ENCODE measurements at regions not wholly inside any gene's neighbourhood (a gene's known extent, or its start where the extent isn't known, plus 50 kb on each side); places are given as distances from the start of the nearest gene placed in this dataset.

GRCh38 chr7:136502162-136502561 lies 366.3 kb upstream of the CHRM2 start:
- Histone ChIP-seq H3K36me3 (ENCODE audit: low read length) (no peaks in the 10 kb centered on the region), H3K4me3 (ENCODE audit: insufficient read depth, low read length, poor library complexity, severe bottlenecking) (no peak overlapping the region), H3K27me3 (ENCODE audit: low read length) (no peaks in the 10 kb centered on the region), H3K9me3 (ENCODE audit: insufficient read depth, low read length) (no peaks in the 10 kb centered on the region; the same call in 1 of the 2 replicates), H3K9ac (ENCODE audit: low read length) (no peak overlapping the region), H3K9me2 (replicated peaks; ENCODE audit: insufficient read depth, low read length) (no peaks in the 10 kb centered on the region), H3K27ac (ENCODE audit: low read depth, low read length) (no peak overlapping the region), H2AFZ (ENCODE audit: low read depth, low read length, severe bottlenecking) (no peak overlapping the region), H3F3A (ENCODE audit: insufficient read depth) (no peaks in the 10 kb centered on the region), H3K4me2 (ENCODE audit: low read depth, low read length, poor library complexity, severe bottlenecking) (no peak overlapping the region), H4K20me1 (ENCODE audit: low read depth, low read length) (no peaks in the 10 kb centered on the region), H3K79me2 (ENCODE audit: insufficient read depth, low read length) (no peaks in the 10 kb centered on the region)
- no peak for TF ChIP-seq EZH2phosphoT487 (conservative IDR thresholded peaks at IDR 0.05; ENCODE audit: low read length)
- TF ChIP-seq, protein P1, sequence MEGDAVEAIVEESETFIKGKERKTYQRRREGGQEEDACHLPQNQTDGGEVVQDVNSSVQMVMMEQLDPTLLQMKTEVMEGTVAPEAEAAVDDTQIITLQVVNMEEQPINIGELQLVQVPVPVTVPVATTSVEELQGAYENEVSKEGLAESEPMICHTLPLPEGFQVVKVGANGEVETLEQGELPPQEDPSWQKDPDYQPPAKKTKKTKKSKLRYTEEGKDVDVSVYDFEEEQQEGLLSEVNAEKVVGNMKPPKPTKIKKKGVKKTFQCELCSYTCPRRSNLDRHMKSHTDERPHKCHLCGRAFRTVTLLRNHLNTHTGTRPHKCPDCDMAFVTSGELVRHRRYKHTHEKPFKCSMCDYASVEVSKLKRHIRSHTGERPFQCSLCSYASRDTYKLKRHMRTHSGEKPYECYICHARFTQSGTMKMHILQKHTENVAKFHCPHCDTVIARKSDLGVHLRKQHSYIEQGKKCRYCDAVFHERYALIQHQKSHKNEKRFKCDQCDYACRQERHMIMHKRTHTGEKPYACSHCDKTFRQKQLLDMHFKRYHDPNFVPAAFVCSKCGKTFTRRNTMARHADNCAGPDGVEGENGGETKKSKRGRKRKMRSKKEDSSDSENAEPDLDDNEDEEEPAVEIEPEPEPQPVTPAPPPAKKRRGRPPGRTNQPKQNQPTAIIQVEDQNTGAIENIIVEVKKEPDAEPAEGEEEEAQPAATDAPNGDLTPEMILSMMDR (IDR thresholded peaks at IDR 0.05; ENCODE audit: insufficient read depth, low read length, poor library complexity, severe bottlenecking), result no peak

DNA sequence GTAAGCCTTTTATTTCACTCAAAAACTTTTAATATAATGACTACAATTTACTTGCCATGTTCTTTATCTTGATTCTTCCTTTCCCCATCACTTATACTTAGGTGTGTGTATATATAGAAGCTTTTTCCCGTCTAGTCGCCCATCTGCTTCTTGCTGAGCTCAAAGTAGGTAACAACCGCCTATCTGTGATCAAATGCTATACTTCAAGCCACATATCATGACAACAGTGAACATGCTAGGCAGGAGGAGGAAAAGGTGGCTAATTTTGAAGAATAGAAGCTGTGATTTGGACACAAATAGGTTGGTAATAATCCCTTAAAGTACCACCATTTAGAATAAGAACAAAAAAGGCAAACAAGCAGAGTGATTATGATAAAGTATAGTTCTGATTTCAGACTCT lies 367.3 kb upstream of the CHRM2 start:
- TF ChIP-seq, protein P1 (IDR thresholded peaks at IDR 0.05; ENCODE audit: insufficient read depth, low read length, poor library complexity, severe bottlenecking), result no peak
- TF ChIP-seq EZH2phosphoT487 (conservative IDR thresholded peaks at IDR 0.05; ENCODE audit: low read length), result no peak
- H4K20me1 ChIP-seq (ENCODE audit: low read depth, low read length), result no peaks in the 10 kb centered on the region
- no peaks in the 10 kb centered on the region for H3K9me2 ChIP-seq (replicated peaks; ENCODE audit: insufficient read depth, low read length)
- H2AFZ ChIP-seq (ENCODE audit: low read depth, low read length, severe bottlenecking), result no peak overlapping the region
- H3K9ac ChIP-seq (ENCODE audit: low read length), result no peak overlapping the region
- no peaks in the 10 kb centered on the region for H3K36me3 ChIP-seq (ENCODE audit: low read length)
- no peak overlapping the region for H3K27ac ChIP-seq (ENCODE audit: low read depth, low read length)
- H3K27me3 ChIP-seq (ENCODE audit: low read length), result no peaks in the 10 kb centered on the region
- no peaks in the 10 kb centered on the region for H3K9me3 ChIP-seq (ENCODE audit: insufficient read depth, low read length)
- H3K4me2 ChIP-seq (ENCODE audit: low read depth, low read length, poor library complexity, severe bottlenecking), result no peak overlapping the region
- no peak overlapping the region for H3K4me3 ChIP-seq (ENCODE audit: insufficient read depth, low read length, poor library complexity, severe bottlenecking)
- no peaks in the 10 kb centered on the region for H3K79me2 ChIP-seq (ENCODE audit: insufficient read depth, low read length)
- H3F3A ChIP-seq (ENCODE audit: insufficient read depth), result no peaks in the 10 kb centered on the region

DNA sequence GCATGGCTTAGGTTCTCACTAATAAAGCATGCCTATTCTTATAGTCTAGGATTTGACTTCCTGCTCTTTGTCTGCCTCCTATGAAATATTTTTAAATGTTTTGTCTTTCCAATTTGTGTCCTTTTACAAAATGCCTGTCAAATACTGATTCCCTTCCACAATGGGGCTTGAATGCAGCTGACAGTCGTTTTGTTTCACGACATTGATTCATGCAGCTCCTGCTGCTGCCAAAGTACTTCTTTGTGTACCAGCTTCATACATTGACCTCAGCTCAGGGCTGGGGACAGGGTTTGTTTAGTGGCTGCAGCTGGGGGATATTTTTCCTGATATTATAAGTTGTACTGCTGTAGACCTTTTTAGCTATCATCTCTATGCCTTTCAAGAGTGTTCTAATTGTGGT lies 371.9 kb upstream of the CHRM2 start:
- Histone ChIP-seq H3K79me2 (ENCODE audit: insufficient read depth, low read length) (no peaks in the 10 kb centered on the region), H3K9me2 (replicated peaks; ENCODE audit: insufficient read depth, low read length) (no peaks in the 10 kb centered on the region), H4K20me1 (ENCODE audit: low read depth, low read length) (no peaks in the 10 kb centered on the region), H3K36me3 (ENCODE audit: low read length) (no peaks in the 10 kb centered on the region), H3F3A (ENCODE audit: insufficient read depth) (no peaks in the 10 kb centered on the region), H3K27me3 (ENCODE audit: low read length) (no peaks in the 10 kb centered on the region), H2AFZ (ENCODE audit: low read depth, low read length, severe bottlenecking) (no peak overlapping the region), H3K4me3 (ENCODE audit: insufficient read depth, low read length, poor library complexity, severe bottlenecking) (no peak overlapping the region), H3K9me3 (ENCODE audit: insufficient read depth, low read length) (no peaks in the 10 kb centered on the region), H3K4me2 (ENCODE audit: low read depth, low read length, poor library complexity, severe bottlenecking) (no peak overlapping the region), H3K27ac (ENCODE audit: low read depth, low read length) (no peak overlapping the region), H3K9ac (ENCODE audit: low read length) (no peak overlapping the region)
- TF ChIP-seq, protein P1 (IDR thresholded peaks at IDR 0.05; ENCODE audit: insufficient read depth, low read length, poor library complexity, severe bottlenecking), result no peak
- TF ChIP-seq EZH2phosphoT487 (conservative IDR thresholded peaks at IDR 0.05; ENCODE audit: low read length), result no peak
